ENCODE measurements at regions not wholly inside any gene's neighbourhood (a gene's known extent, or its start where the extent isn't known, plus 50 kb on each side); places are given as distances from the start of the nearest gene placed in this dataset.

DNA sequence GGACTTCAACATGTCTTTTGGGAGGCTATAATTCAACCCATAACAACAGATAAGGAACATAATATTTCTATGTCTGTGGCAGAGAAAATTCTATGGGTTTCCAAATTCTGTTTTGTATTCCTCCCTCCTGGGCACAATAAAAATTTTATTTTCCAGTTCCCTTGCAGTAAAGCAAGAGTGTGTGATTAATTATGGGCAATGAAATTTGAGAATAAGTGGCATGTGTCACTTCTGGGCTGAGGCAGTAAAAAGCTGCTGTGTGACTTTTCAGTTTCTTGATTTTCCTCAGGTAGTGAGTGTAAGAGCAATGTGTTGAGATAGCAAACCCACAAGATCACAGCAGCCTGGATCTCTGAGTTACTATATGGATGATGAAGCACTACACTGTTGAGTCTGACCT lies 216.4 kb downstream of the MEIS1 start:
- H3K27me3 Mint-ChIP-seq (ENCODE audit: unreplicated experiment): peaks cover 4% of the 10 kb centered on the region
- H3K27ac Mint-ChIP-seq (ENCODE audit: unreplicated experiment): no peak overlapping the region
- no peaks in the 10 kb centered on the region for H3K36me3 Mint-ChIP-seq (ENCODE audit: low read depth, unreplicated experiment)
- TF ChIP-seq, protein P1, sequence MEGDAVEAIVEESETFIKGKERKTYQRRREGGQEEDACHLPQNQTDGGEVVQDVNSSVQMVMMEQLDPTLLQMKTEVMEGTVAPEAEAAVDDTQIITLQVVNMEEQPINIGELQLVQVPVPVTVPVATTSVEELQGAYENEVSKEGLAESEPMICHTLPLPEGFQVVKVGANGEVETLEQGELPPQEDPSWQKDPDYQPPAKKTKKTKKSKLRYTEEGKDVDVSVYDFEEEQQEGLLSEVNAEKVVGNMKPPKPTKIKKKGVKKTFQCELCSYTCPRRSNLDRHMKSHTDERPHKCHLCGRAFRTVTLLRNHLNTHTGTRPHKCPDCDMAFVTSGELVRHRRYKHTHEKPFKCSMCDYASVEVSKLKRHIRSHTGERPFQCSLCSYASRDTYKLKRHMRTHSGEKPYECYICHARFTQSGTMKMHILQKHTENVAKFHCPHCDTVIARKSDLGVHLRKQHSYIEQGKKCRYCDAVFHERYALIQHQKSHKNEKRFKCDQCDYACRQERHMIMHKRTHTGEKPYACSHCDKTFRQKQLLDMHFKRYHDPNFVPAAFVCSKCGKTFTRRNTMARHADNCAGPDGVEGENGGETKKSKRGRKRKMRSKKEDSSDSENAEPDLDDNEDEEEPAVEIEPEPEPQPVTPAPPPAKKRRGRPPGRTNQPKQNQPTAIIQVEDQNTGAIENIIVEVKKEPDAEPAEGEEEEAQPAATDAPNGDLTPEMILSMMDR (IDR thresholded peaks at IDR 0.05; ENCODE audit: unreplicated experiment): no peak
- DNase-seq (ENCODE audit: low spot score): no peak
- no peaks in the 10 kb centered on the region for H3K4me1 Mint-ChIP-seq (ENCODE audit: unreplicated experiment)
- H3K9me3 Mint-ChIP-seq (ENCODE audit: unreplicated experiment): no peaks in the 10 kb centered on the region
- no peak overlapping the region for H3K4me3 Mint-ChIP-seq (ENCODE audit: unreplicated experiment)

DNA sequence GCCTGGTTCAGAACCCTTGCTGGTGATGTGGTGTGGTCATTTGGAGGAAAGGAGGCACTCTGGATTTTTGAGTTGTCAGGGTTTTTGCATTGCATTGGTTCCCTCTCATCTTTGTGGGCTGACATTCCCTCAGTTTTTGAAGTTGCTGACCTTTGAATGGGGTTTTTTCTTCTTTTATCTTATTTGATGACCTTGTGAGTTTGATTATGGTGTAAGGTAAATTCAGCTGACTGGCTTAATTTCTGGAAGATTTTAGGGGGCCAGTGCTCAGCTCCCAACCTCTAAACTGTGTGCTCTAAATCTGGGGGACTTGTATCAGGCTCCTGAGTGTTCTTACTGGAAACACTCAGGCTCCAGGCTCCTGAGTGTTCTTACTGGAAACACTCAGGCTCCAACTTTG lies 225.9 kb downstream of the MEIS1 start:
- no peak for DNase-seq (ENCODE audit: low spot score)
- no peaks in the 10 kb centered on the region for H3K36me3 Mint-ChIP-seq (ENCODE audit: low read depth, unreplicated experiment)
- TF ChIP-seq, protein P1 (IDR thresholded peaks at IDR 0.05; ENCODE audit: unreplicated experiment): no peak
- H3K27ac Mint-ChIP-seq (ENCODE audit: unreplicated experiment): no peak overlapping the region
- no peaks in the 10 kb centered on the region for H3K27me3 Mint-ChIP-seq (ENCODE audit: unreplicated experiment)
- H3K4me1 Mint-ChIP-seq (ENCODE audit: unreplicated experiment): peaks cover 3% of the 10 kb centered on the region
- H3K9me3 Mint-ChIP-seq (ENCODE audit: unreplicated experiment): no peaks in the 10 kb centered on the region
- H3K4me3 Mint-ChIP-seq (ENCODE audit: unreplicated experiment): no peak overlapping the region

DNA sequence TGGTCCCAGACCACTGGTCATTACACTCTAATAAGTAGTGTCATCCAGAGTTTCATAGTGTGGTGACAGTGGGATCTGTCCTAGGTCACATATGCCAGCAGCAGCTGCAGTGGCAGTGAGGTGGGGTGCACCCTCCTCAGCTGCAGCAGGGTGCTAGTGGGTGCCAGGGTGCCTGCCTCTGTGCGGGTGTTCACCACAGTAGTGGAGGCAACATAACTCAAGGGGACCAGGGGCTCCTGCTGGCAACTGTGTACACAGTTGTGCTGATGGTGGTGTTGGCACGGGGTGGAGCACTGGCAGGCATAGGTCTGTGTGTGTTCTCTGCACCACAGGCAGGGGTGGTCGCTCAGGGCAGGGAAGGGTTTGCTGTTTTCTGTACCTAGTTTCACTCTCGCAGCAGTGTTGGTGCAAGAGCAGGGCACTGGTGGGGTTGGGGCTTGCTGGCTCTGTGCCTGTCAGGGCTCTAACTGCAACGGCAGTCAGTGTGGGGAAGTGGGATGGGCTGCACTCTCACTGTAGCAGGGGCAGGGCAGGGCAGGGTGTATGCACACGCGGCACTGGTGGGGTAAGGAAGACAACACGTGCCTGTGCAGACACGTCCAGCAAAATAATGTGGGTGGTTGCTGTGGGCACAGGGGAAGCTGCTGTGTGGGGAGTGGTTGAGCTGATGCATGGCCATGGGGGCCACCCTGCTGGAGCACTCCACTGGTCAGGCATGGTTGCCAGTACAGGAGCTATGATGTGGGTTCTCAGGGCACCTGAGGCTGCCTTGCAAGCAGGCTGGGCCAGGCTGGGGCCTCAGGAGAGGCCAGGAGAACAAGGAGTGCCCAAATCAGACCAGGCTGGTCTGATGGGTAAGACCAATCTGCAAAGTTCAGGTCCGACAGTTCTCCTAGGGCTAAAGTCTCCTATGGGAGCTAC lies 226.6 kb downstream of the MEIS1 start:
- no peak overlapping the region for H3K27ac Mint-ChIP-seq (ENCODE audit: unreplicated experiment)
- no peak for DNase-seq (ENCODE audit: low spot score)
- TF ChIP-seq, protein P1 (IDR thresholded peaks at IDR 0.05; ENCODE audit: unreplicated experiment): no peak
- H3K4me1 Mint-ChIP-seq (ENCODE audit: unreplicated experiment): peaks cover 3% of the 10 kb centered on the region
- H3K27me3 Mint-ChIP-seq (ENCODE audit: unreplicated experiment): no peaks in the 10 kb centered on the region
- H3K9me3 Mint-ChIP-seq (ENCODE audit: unreplicated experiment): no peaks in the 10 kb centered on the region
- H3K36me3 Mint-ChIP-seq (ENCODE audit: low read depth, unreplicated experiment): no peaks in the 10 kb centered on the region
- H3K4me3 Mint-ChIP-seq (ENCODE audit: unreplicated experiment): no peak overlapping the region

DNA sequence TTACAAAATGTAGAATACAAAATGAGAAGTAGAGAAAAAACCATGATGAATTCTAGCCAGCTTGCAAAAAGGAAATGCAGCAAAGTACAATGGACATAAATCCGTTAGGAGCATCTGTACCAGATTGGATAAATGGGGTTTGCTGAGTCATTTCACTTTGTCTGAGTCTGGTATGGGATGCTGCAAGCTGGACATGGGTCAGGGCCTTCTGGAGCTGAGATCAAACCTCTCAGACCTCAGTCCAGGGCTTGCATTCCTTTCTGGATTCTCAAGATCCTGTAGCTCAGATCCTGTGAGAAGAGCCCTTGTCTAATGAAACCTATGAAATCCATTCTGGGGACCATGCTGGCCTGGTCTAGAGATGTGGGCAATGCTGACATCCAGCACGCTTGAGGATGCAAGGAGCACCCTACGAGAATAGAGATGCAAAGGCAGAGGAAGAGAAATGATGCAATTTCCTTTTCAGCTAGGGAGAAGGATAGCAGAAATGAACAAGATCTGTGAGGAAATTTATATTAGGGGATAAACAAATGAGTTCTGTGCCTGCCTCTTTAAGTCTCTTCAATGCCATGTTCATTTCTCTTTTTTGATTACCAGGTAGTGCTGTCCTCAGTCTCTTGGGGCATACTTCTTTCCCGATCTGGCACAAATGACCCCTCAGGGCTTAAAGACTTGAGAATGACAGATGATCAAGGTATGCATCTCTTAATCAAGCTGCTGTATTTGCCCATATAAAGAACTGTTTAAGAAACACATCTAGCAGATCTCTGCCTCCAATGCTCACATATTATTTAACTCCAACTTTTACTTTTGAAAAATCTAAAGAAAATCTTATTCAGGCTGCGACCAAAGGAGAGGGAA lies 230.4 kb downstream of the MEIS1 start:
- H3K27me3 Mint-ChIP-seq (ENCODE audit: unreplicated experiment): no peaks in the 10 kb centered on the region
- peaks cover 6% of the 10 kb centered on the region for H3K4me1 Mint-ChIP-seq (ENCODE audit: unreplicated experiment)
- no peak for DNase-seq (ENCODE audit: low spot score)
- H3K36me3 Mint-ChIP-seq (ENCODE audit: low read depth, unreplicated experiment): no peaks in the 10 kb centered on the region
- no peak overlapping the region for H3K4me3 Mint-ChIP-seq (ENCODE audit: unreplicated experiment)
- H3K27ac Mint-ChIP-seq (ENCODE audit: unreplicated experiment): no peak overlapping the region
- TF ChIP-seq, protein P1 (IDR thresholded peaks at IDR 0.05; ENCODE audit: unreplicated experiment): no peak
- H3K9me3 Mint-ChIP-seq (ENCODE audit: unreplicated experiment): no peaks in the 10 kb centered on the region

All from endothelial cell (in vitro differentiated cells).